NT2/D1 (cell line): ENCODE measurements at regions not wholly inside any gene's neighbourhood (a gene's known extent, or its start where the extent isn't known, plus 50 kb on each side); places are given as distances from the start of the nearest gene placed in this dataset.

Source experiments
- YY1 ChIP-seq: IDR thresholded peaks from 2 replicates; pipeline ENCODE4 v1.6.1; 2011; ENCODE audit not compliant: insufficient read length, insufficient read depth
- ZNF274 ChIP-seq: IDR thresholded peaks from 2 replicates; pipeline ENCODE4 v1.6.1; 2011; ENCODE audit warnings: mild to moderate bottlenecking, low read depth, low read length

DNA sequence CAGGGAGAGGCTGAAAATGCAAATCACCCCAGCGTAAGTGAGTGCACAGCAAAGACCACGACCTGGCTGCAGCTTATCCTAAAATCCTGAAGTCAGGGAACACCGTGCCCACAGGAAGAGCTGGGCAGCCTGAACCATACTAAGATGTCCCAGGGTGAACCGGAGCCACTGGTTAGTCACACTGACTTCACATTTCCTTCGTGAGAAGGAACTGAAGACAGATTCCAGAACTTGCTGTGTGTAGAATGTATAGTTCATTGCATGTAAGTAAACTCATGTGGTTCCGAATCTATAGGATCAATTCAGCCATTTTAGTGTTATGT, 84.6 kb upstream of the NDUFV2 start:
- no peak for TF ChIP-seq ZNF274
- TF ChIP-seq YY1, result no peak
